ENCODE measurements at regions not wholly inside any gene's neighbourhood (a gene's known extent, or its start where the extent isn't known, plus 50 kb on each side); places are given as distances from the start of the nearest gene placed in this dataset.

- no peak for DNase-seq (ENCODE audit: low spot score)
Measured at GRCh38 chr3:80492162-80492561, 724.4 kb upstream of the ROBO1 start.

GRCh38 chr3:80472961-80473360 is 705.2 kb upstream of the ROBO1 start:
- no peak for DNase-seq (ENCODE audit: low spot score)

DNA sequence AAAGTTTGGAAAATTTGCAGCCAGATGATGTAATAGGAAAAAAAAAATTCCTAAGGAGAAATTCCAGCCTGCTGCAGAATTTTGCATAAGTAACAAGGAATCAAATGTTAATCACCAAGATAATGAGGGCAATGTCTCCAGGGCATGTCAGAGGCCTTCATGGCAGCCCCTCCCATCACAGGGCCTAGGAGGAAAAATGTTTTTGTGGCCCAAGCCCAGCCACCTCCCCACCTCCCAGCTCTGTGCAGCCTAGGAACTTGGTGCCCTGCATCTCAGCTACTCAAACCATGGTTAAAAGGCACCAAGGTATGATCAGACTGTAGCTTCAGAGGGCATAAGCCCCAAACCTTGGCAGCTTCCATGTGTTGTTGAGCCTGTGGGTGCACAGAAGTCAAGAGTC is 704.7 kb upstream of the ROBO1 start:
- no peak for DNase-seq (ENCODE audit: low spot score)

- DNase-seq (ENCODE audit: low spot score): no peak
Measured at GRCh38 chr3:80470433-80470832, 702.6 kb upstream of the ROBO1 start.

DNA sequence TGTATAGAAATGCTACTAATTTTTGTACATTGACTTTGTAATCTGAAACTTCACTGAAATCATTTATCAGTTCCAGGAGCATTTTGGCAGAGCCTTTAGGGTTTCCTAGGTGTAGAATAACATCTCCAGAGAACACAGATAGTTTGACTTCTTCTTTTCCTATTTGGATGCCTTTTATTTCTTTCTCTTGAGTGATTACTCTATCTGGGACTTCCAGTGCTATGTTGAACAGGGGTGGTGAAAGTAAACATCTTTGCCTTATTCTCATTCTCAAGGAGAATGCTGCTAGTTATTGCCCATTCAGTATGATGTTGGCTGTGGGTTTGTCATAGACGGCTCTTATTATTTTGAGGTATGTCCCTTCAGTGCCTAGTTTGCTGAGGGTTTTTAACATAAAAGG is 697.9 kb upstream of the ROBO1 start:
- DNase-seq (ENCODE audit: low spot score): no peak

DNA sequence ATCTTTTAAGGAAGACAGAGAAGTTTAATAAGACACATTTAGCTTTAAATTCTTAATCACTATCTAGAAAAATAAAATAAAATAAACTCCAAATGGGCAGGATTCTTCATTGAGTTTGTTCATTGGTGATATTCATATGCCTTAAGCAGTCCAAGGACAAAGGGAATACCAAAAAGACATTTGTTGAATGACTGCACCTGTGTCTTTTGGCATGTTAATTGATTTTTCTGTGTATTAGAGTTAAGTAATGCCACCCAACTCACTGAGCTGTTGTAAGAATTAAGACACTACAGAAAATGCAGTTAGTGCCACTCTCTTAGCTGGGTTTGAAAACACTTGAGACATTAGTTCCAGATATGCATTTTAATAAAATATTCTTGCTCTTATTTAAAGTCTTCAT is 683.6 kb upstream of the ROBO1 start:
- DNase-seq (ENCODE audit: low spot score): no peak

- DNase-seq (ENCODE audit: low spot score): no peak
Measured at GRCh38 chr3:80445641-80446040, 677.8 kb upstream of the ROBO1 start.

DNA sequence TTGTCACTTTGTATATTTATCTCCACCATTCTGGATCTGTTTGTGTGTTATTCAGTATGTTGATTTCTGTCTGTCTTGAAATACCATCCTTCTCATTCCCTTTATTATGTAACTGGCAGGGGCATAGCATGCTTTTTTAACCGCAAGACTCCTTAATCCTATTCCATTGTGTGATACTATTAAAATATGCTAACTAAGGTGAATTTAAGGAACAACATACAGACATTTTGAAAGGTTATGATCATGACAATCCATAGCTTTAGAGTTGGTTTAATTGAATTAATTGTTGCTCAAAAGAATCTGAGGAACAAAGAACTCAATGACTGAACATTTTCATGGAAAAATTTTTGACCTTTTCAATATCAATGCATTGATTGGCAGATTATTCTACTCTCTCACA is 677.3 kb upstream of the ROBO1 start:
- no peak for DNase-seq (ENCODE audit: low spot score)

DNA sequence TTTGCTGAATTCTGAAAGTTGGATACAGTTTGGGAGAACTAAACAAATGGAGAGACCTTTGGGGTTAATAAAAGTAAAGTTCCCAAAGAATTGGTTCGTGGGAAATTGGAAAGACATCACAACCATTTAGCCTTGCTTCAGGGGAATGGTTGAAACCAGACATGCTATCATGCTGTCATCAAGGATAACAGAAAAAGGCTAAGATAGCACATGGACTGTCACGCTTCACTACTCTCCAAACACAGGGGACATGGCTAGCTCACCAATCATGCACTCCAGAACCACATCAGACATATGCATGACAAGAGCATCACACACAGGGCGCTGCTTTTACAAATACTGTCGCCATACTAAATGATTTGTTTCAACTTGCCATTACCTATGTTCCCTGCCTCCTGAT is 671.7 kb upstream of the ROBO1 start:
- DNase-seq (ENCODE audit: low spot score): no peak

- no peak for DNase-seq (ENCODE audit: low spot score)
Measured at GRCh38 chr3:80434366-80434765, 666.6 kb upstream of the ROBO1 start.

DNA sequence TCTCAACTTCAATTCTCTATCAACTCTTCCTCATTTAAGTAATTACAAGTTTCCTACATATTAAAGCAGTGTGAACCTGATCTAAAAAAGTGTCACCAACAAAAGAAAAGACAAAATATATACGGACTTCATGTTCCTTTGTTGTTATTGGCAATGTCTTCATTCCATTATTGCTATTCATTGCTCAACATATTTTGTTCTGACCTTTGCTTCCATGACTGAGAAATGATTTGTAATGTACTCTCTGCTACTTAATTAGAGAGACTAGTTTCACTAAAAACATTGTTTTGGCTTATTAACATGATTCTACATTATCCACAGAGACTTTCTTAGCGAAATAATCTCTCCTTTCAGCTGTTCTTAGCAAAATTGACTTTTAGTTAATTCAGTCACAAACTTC is 657.2 kb upstream of the ROBO1 start:
- no peak for DNase-seq (ENCODE audit: low spot score)

DNA sequence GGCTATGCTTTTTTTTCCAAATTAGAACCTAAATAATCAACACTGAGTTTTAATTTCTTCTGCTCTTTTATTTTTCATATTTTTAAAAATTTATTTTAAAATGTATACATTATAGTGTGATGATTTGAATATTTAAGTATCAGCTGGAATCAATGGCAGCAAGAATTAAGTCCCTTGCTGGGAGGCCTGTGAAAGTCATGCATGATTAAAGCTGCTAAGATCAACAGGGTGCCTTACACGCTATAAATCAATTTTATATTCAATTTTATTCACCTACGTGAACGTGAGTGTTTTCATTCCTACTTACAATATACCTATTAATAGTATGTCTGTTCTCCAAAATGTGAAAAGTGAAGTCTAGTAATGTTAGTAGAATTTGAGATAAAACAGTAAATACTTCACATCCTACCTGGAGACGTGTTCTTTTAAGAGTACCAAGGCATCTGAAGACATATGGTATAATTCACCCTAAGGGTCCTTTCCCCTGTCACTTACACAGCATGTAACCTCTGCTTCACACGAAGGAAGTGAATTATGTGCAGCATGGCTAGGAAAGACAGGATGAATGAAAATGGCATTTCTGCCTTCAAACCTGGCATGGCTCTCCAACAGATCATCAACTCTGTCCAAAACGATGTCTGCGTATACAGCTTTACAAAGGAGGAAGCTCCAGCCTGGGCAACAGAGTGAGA is 640.4 kb upstream of the ROBO1 start:
- no peak for DNase-seq (ENCODE audit: low spot score)

DNA sequence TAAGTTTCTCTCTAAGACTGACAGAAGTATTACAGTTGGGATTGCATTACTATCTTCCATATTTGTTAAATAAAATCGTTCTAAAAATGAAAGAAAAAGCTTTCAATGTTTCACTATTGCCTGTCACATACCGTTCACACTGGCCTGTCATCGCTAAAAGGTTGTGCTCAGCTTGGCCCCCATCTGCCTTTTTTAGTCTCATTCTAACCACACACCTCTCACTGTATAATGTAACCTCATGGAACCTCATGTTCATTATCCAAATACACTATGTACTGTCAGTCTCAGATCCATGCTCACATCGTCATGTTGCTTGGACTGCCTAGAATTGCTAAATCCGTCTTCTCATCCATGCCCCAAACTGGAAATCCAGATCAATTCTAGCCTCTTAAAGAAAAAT is 637.8 kb upstream of the ROBO1 start:
- DNase-seq (ENCODE audit: low spot score): no peak

DNA sequence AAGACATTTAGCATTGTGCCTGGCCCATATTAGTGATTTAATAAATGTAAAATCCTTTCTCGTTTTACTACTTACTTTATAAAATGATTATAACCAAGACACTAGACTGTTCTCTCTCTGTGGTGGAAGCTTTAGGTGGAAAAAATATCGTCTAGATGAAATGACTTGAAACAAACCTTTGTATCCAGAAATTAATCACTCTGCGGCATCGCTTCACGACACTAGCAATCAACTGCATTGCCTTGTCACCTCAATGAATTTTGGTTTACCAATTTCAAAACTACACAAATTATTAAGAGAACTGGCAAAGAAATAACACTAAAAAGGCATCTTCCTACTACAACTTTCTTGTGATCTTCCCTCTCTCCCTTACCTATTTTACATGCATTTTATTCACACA is 627.2 kb upstream of the ROBO1 start:
- no peak for DNase-seq (ENCODE audit: low spot score)

DNA sequence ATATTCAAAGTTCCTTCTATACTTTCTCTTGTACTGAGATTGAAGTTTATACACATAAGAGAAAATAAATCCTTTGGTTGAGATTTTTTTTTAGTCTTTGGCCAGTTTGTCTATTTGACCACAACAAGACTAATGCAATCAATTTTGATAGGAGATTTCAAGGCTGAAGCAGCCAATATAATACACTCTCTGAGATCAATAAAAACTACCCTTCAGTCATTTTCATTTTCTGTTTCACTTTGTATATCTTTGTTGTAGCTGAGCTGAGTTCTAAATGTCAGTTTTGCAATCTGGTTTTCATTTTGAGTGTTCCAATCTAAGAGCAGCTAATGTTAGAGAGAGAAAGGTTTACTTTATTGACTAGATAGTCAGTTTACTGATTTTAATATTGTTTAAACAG is 623.8 kb upstream of the ROBO1 start:
- DNase-seq (ENCODE audit: low spot score): no peak

DNA sequence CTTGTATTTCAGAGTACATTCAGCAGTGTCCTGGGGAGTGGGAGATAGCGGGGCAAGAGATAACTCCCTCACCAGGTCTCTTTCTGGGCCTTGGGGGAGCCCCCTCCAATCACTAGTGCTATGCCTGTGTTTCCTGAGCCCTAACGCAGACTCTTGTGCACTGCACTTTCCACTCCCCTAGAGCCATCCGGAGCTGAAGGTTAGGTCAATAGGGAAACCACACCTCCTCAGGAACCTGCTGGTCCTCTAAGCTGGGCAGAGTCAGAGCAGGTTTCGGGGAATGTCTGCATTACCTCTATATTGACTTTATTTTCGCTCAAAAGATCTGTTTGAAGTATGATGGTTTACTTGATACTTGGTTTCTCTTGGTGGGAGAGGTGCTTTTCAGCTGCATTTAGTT is 617.0 kb upstream of the ROBO1 start:
- DNase-seq (ENCODE audit: low spot score): no peak

GRCh38 chr3:80374423-80374822 is 606.6 kb upstream of the ROBO1 start:
- DNase-seq (ENCODE audit: low spot score): no peak

GRCh38 chr3:80368616-80369015 is 600.8 kb upstream of the ROBO1 start:
- DNase-seq (ENCODE audit: low spot score): no peak

- no peak for DNase-seq (ENCODE audit: low spot score)
Measured at GRCh38 chr3:80366808-80367548, 599.2 kb upstream of the ROBO1 start.

- DNase-seq (ENCODE audit: low spot score): no peak
Measured at GRCh38 chr3:80357761-80358160, 590.0 kb upstream of the ROBO1 start.

- DNase-seq (ENCODE audit: low spot score): no peak
Measured at GRCh38 chr3:80355144-80355543, 587.3 kb upstream of the ROBO1 start.

DNA sequence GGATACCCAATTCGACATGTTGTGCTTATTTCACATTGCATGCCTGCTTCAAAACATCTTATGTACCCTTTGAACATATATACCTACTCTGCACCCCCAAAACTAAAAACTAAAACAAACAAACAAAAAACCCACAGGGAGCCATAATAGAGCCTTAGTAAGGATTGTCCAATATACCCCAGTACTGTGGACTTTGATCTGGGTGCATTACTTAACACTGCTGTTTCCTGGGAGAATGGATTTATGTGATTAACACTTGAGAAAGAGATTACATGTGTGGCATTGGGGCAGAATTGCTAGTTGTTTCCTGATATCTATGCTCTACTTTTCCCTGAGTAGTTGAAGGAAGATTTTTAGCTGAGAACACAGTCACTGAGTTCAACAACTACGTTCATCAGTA is 583.4 kb upstream of the ROBO1 start:
- DNase-seq (ENCODE audit: low spot score): no peak

- no peak for DNase-seq (ENCODE audit: low spot score)
Measured at GRCh38 chr3:80350771-80351170, 583.0 kb upstream of the ROBO1 start.

GRCh38 chr3:80338366-80338765 is 570.6 kb upstream of the ROBO1 start:
- no peak for DNase-seq (ENCODE audit: low spot score)

All from iPS-NIHi11 (cell line).